Nephron (organoid): ENCODE measurements at regions not wholly inside any gene's neighbourhood (a gene's known extent, or its start where the extent isn't known, plus 50 kb on each side); places are given as distances from the start of the nearest gene placed in this dataset.
A peak's percentile ranks its signal among the peaks of the same experiment; 100 is the strongest.

Experiments
- H3K27ac Mint-ChIP-seq, 3 experiments: 2 replicates each; pipeline ENCODE4 v1.8.0; 2020; ENCODE audit warnings: mixed read lengths in 3 of 3, mild to moderate bottlenecking in 2 of 3, moderate library complexity in 1 of 3
- H3K27me3 Mint-ChIP-seq: 2 replicates; pipeline ENCODE4 v1.8.0; 2021; ENCODE audit warnings: low read depth, mild to moderate bottlenecking, moderate library complexity, mixed read lengths
- H3K36me3 Mint-ChIP-seq: 2 replicates; pipeline ENCODE4 v1.8.0; 2020; ENCODE audit warnings: low read depth, mixed read lengths
- H3K4me1 Mint-ChIP-seq: 2 replicates; pipeline ENCODE4 v1.8.0; 2020; ENCODE audit warnings: mixed read lengths
- H3K4me3 Mint-ChIP-seq, 3 experiments: 2 replicates each; pipeline ENCODE4 v1.8.0; 2020; ENCODE audit warnings: mild to moderate bottlenecking in 3 of 3, mixed read lengths in 3 of 3, moderate library complexity in 2 of 3
- H3K9me3 Mint-ChIP-seq: 2 replicates; pipeline ENCODE4 v1.8.0; 2020; ENCODE audit warnings: mixed read lengths
- TF ChIP-seq, protein P1 (sequence below), 3 experiments: fragments of 200-600 bp; sonication (generic); IDR thresholded peaks; one replicate each; pipeline ENCODE4 v1.5.0; 2021; ENCODE audit warnings: antibody characterized with exemption in 3 of 3; ENCODE audit not compliant: unreplicated experiment in 3 of 3

DNA sequence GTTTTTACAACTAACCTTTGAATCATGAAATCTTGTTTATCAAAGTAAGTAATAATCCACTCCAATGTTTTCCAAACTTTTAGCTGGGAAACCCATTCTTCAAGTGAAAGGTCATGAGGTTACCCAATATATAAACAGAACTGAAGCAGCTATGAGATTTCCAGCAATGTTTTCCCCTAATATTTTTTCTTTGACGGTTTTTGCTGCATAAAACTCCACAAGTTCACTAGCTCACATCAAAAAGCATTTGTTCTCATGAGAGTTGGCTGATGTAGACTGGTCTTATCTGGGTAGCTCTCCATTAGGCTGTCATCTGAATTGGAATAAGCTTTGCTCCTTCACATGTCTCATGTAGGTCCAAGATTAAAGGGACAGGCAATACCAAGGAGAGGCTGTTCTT lies 241.2 kb upstream of the LRRC3B start:
- no peaks in the 10 kb centered on the region for H3K27me3 Mint-ChIP-seq
- TF ChIP-seq, protein P1, sequence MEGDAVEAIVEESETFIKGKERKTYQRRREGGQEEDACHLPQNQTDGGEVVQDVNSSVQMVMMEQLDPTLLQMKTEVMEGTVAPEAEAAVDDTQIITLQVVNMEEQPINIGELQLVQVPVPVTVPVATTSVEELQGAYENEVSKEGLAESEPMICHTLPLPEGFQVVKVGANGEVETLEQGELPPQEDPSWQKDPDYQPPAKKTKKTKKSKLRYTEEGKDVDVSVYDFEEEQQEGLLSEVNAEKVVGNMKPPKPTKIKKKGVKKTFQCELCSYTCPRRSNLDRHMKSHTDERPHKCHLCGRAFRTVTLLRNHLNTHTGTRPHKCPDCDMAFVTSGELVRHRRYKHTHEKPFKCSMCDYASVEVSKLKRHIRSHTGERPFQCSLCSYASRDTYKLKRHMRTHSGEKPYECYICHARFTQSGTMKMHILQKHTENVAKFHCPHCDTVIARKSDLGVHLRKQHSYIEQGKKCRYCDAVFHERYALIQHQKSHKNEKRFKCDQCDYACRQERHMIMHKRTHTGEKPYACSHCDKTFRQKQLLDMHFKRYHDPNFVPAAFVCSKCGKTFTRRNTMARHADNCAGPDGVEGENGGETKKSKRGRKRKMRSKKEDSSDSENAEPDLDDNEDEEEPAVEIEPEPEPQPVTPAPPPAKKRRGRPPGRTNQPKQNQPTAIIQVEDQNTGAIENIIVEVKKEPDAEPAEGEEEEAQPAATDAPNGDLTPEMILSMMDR (IDR thresholded peaks at IDR 0.05; ENCODE audit: unreplicated experiment in 3 of 3): no peak
- H3K4me1 Mint-ChIP-seq: no peaks in the 10 kb centered on the region
- no peak overlapping the region for H3K4me3 Mint-ChIP-seq
- no peaks in the 10 kb centered on the region for H3K36me3 Mint-ChIP-seq
- H3K27ac Mint-ChIP-seq: peak overlapping the region in 2 of 3 experiments; percentile 3 to 48
- H3K9me3 Mint-ChIP-seq: no peaks in the 10 kb centered on the region

DNA sequence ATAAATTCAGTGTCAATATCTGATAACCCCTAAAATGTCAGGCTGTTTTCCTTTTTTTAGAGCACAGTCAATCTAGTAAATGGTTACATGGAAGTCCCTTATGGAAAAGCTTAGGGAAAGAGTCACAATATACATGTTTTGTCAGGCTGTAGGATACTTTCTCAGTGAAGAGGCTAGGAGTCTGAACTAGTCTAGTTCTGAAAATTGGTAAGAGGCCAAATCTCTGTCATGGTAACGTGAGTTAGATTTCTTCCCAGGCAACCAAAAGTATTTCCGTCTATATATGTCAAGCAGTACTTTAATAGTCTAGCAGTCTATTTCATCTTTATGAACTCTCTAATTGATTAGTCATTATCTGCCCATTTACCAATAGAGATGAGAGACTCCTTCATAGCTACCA lies 215.9 kb upstream of the LRRC3B start:
- Mint-ChIP-seq H3K4me1 (no peaks in the 10 kb centered on the region), H3K27me3 (no peaks in the 10 kb centered on the region), H3K4me3 (no peak overlapping the region), H3K27ac (no peak overlapping the region), H3K36me3 (no peaks in the 10 kb centered on the region), H3K9me3 (peaks cover 5% of the 10 kb centered on the region)
- TF ChIP-seq, protein P1 (IDR thresholded peaks at IDR 0.05; ENCODE audit: unreplicated experiment in 3 of 3): no peak

DNA sequence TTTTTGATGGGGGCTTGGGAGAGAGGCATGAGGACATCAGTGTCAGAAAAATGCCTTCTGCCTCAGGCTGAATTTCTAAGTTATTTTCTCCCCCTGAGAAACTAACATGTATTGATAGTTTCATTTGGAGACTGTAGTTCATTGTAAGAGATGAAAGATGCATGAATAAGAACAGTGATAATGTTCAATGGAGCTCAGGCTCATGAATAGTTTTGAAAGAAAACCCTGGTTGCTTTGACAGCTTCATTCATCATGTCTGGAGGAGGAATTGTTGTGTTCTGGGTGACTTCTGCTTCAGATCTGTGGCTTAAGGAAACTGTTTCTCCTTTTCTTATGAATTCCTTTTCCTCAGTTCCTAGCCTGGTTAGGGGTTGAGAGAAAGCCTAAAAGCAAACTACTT lies 204.0 kb upstream of the LRRC3B start:
- Mint-ChIP-seq H3K9me3 (peaks cover 15% of the 10 kb centered on the region), H3K27me3 (no peaks in the 10 kb centered on the region), H3K36me3 (no peaks in the 10 kb centered on the region), H3K27ac (no peak overlapping the region), H3K4me1 (no peaks in the 10 kb centered on the region), H3K4me3 (no peak overlapping the region)
- TF ChIP-seq, protein P1 (IDR thresholded peaks at IDR 0.05; ENCODE audit: unreplicated experiment in 3 of 3): no peak

DNA sequence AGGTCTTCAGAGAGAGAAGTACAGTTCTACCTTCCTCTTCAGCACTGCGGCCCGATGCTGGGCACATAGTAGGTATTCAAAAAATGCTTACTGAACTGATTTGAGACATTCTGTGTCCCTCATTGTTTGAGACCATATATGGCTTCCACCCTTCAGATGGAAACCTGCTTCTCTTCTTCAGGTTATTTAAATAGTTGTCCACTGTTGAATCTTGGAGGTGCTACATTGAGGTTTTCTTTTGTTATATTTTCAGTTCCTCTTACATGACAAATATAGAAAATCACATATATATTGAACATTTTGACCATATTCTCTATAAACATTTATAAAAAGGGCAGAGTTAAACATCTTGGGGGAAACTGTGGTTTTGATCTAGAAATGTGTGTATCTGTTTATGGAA lies 200.2 kb upstream of the LRRC3B start:
- Mint-ChIP-seq H3K36me3 (no peaks in the 10 kb centered on the region), H3K27me3 (peaks cover 4% of the 10 kb centered on the region), H3K4me1 (no peaks in the 10 kb centered on the region)

DNA sequence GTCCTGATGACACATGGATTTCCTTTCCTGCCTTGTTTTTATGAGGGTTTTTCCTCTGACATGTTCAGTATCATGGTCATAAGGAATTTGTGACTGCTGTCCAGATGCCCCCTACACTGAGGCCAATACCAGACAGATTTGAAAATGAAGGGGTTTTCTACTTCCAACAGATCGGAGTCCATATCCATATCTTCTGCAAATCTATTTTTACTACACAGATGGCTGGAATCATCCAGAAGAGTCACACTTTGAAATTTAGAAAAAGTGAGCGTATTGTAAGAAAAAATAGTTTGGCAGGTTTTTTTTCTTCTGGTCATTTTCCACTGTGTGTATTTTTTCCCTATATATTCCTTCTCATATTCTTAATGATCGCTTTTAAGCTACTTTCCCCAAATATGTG lies 197.5 kb upstream of the LRRC3B start:
- TF ChIP-seq, protein P1 (IDR thresholded peaks at IDR 0.05; ENCODE audit: unreplicated experiment in 3 of 3): no peak
- H3K4me1 Mint-ChIP-seq: no peaks in the 10 kb centered on the region
- H3K27ac Mint-ChIP-seq: no peak overlapping the region
- peaks cover 4% of the 10 kb centered on the region for H3K9me3 Mint-ChIP-seq
- peaks cover 4% of the 10 kb centered on the region for H3K27me3 Mint-ChIP-seq
- no peak overlapping the region for H3K4me3 Mint-ChIP-seq
- no peaks in the 10 kb centered on the region for H3K36me3 Mint-ChIP-seq

More for the DNA sequence above, 200.2 kb upstream of the LRRC3B start:
- Mint-ChIP-seq H3K27ac (no peak overlapping the region), H3K4me3 (no peak overlapping the region), H3K9me3 (peaks cover 2% of the 10 kb centered on the region)
- TF ChIP-seq, protein P1 (IDR thresholded peaks at IDR 0.05; ENCODE audit: unreplicated experiment in 3 of 3): no peak

DNA sequence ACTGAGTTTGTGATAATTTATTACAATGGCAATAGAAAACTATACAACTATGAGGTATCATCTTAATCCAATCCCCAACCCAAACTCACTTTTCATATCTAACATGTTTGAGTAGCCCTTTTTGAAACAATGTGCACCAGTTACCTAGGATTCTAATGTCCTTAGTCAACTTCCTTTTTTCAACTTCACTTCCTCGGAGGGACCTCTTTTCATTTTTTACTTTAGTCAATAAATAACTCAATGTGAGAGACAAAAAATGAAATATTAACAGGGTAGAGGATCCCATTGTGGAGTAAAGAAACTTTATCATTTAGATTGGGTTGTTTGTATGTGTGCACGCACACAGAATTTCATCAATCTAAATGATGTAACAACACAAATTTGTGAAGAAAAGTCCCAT lies 193.6 kb upstream of the LRRC3B start:
- H3K4me3 Mint-ChIP-seq: no peak overlapping the region
- peaks cover 4% of the 10 kb centered on the region for H3K27me3 Mint-ChIP-seq
- TF ChIP-seq, protein P1 (IDR thresholded peaks at IDR 0.05; ENCODE audit: unreplicated experiment in 3 of 3): no peak
- no peaks in the 10 kb centered on the region for H3K36me3 Mint-ChIP-seq
- peaks cover 4% of the 10 kb centered on the region for H3K9me3 Mint-ChIP-seq
- H3K27ac Mint-ChIP-seq: no peak overlapping the region
- H3K4me1 Mint-ChIP-seq: peaks cover 9% of the 10 kb centered on the region
